ENCODE measurements at regions not wholly inside any gene's neighbourhood (a gene's known extent, or its start where the extent isn't known, plus 50 kb on each side); places are given as distances from the start of the nearest gene placed in this dataset.

DNA sequence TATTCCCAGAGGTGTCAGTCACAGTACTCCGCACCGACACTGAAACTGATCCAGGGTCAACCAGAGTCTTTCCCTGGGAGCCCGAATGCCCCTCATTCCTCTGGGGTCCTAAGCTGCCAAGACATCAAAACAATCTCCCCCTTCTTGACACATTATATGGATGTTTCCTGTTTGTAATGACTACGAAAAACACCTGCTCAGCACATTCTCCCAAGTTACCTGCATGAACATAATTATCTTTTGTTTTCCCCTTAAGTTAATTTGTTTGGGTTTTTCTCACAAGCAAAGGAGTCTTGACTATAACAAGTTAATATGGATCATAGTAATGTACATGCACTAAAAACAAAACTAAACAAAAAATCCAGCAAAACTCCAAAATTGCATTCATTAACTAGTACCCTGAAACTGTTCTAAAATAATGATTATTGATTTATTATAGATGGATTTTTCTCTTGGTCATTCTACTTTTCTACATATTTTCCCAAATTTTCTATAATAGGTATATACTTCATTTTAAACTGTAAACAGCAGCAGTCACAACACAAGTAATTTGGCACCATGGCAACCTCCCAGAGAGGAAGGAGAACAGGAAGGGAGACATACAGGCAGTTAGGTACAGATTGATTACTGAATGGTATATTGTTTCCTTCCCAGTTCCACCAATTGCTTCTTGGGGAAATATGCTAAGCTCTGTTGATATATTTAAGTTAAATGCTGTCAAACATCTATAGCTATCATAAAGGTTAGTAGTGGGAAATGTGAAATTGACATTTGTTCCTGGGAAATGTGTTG lies 631.5 kb downstream of the METTL15 start:
- Histone ChIP-seq H3K4me3 (ENCODE audit: low read depth in 2 of 2, low read length in 1 of 2) (no peak overlapping the region), H3K79me2 (ENCODE audit: insufficient read depth) (no peaks in the 10 kb centered on the region), H3K4me2 (no peak overlapping the region), H3K4me1 (ENCODE audit: control insufficient read depth in 1 of 2, insufficient read depth in 2 of 2, low read depth in 1 of 2, low read length in 1 of 2) (peaks cover 0 to 28% of the 10 kb centered on the region in 2 experiments; a peak in 1 of 4 replicates), H4K20me1 (ENCODE audit: insufficient read depth) (no peaks in the 10 kb centered on the region), H3K27me3 (ENCODE audit: insufficient read depth) (no peaks in the 10 kb centered on the region), H3K27ac (ENCODE audit: low read depth in 2 of 2, low read length in 1 of 2) (no peak overlapping the region), H2AFZ (ENCODE audit: low read depth) (no peak overlapping the region), H3F3A (replicated peaks; ENCODE audit: insufficient read depth) (peaks cover 3% of the 10 kb centered on the region), H3K9ac (no peak overlapping the region), H3K36me3 (replicated peaks in 1 of 2; ENCODE audit: control insufficient read depth in 1 of 2, insufficient read depth in 2 of 2, low read length in 1 of 2) (peaks cover 0 to 3% of the 10 kb centered on the region in 2 experiments), H3K9me2 (no peaks in the 10 kb centered on the region), H3K9me3 (no peaks in the 10 kb centered on the region)
- ChIA-PET CTCF (no interaction called here), POLR2A (no interaction called here)
- DNase-seq = no peak
- no peak for TF ChIP-seq FOXJ3 (CRISPR knock-in tag; IDR thresholded peaks at IDR 0.05)
- no peak for TF ChIP-seq GABPA (IDR thresholded peaks at IDR 0.05; ENCODE audit: low read depth)
- TF ChIP-seq, protein P1, sequence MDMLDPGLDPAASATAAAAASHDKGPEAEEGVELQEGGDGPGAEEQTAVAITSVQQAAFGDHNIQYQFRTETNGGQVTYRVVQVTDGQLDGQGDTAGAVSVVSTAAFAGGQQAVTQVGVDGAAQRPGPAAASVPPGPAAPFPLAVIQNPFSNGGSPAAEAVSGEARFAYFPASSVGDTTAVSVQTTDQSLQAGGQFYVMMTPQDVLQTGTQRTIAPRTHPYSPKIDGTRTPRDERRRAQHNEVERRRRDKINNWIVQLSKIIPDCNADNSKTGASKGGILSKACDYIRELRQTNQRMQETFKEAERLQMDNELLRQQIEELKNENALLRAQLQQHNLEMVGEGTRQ (IDR thresholded peaks at IDR 0.05; ENCODE audit: borderline replicate concordance, low read depth, low read length) = no peak
- no peak for TF ChIP-seq TCF12 (IDR thresholded peaks at IDR 0.05)
- TF ChIP-seq, protein P2, sequence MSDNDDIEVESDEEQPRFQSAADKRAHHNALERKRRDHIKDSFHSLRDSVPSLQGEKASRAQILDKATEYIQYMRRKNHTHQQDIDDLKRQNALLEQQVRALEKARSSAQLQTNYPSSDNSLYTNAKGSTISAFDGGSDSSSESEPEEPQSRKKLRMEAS (IDR thresholded peaks at IDR 0.05; ENCODE audit: low read depth) = no peak
- TF ChIP-seq POLR2AphosphoS5 (IDR thresholded peaks at IDR 0.05; ENCODE audit: low read depth, low read length) = no peak
- no peak for TF ChIP-seq MEF2A (IDR thresholded peaks at IDR 0.05; ENCODE audit: borderline replicate concordance, low read depth)
- WGBS (ENCODE audit: low lambda C conversion rate) = 72% methylated on average over 4 of the region's 4 CpGs

DNA sequence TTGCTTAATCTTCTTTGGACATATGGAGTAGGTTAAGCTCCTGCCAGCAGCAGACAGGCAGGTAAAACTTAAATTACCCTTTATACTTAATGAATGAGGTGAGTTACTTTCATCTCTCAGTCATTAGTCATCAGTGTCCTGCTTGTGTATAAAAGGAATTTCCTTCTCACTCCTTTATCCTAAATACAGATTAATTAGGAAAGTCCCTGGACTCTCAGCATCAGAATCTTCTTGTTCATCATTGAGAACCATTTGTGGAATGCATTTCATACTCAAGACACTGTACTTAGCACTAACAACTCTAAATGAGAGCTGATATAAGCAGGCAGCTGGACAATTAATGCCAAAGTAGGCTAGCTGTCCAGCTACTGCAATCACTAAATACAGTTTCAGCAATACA lies 630.4 kb downstream of the METTL15 start:
- no peaks in the 10 kb centered on the region for H3K9me2 ChIP-seq
- peaks cover 0 to 28% of the 10 kb centered on the region in 2 experiments; a peak in 1 of 4 replicates for H3K4me1 ChIP-seq (ENCODE audit: control insufficient read depth in 1 of 2, insufficient read depth in 2 of 2, low read depth in 1 of 2, low read length in 1 of 2)
- H3F3A ChIP-seq (replicated peaks; ENCODE audit: insufficient read depth) = peaks cover 3% of the 10 kb centered on the region
- no peak overlapping the region for H3K4me3 ChIP-seq (ENCODE audit: low read depth in 2 of 2, low read length in 1 of 2)
- H2AFZ ChIP-seq (ENCODE audit: low read depth) = no peak overlapping the region
- ChIA-PET POLR2A (no interaction called here), CTCF (interaction anchor here (0.9 kb wide), 1 partner anchor 80 kb away, joined by 3 read pairs; no protein-coding TSS in a partner anchor)
- no peak overlapping the region for H3K9ac ChIP-seq
- TF ChIP-seq, protein P1 (IDR thresholded peaks at IDR 0.05; ENCODE audit: borderline replicate concordance, low read depth, low read length) = no peak
- TF ChIP-seq FOXJ3 (CRISPR knock-in tag; IDR thresholded peaks at IDR 0.05) (no peak), GABPA (IDR thresholded peaks at IDR 0.05; ENCODE audit: low read depth) (no peak), SMC3 (IDR thresholded peaks at IDR 0.05; ENCODE audit: low read depth, low read length) (no peak), JUND (IDR thresholded peaks at IDR 0.05) (no peak), TAF1 (IDR thresholded peaks at IDR 0.05; ENCODE audit: borderline replicate concordance, low read depth, low read length) (no peak), POLR2AphosphoS5 (IDR thresholded peaks at IDR 0.05; ENCODE audit: low read depth, low read length) (no peak), NFIC (IDR thresholded peaks at IDR 0.05; ENCODE audit: borderline replicate concordance) (no peak), MXI1 (IDR thresholded peaks at IDR 0.05; ENCODE audit: low read depth, low read length) (no peak), RFX5 (IDR thresholded peaks at IDR 0.05; ENCODE audit: low read length) (no peak), RXRA (IDR thresholded peaks at IDR 0.05; ENCODE audit: borderline replicate concordance, low read depth) (no peak), TEAD4 (IDR thresholded peaks at IDR 0.05; ENCODE audit: borderline replicate concordance, insufficient read depth) (no peak), GATA2 (CRISPR knock-in tag; IDR thresholded peaks at IDR 0.05) (no peak), FOSL2 (IDR thresholded peaks at IDR 0.05; ENCODE audit: borderline replicate concordance, low read depth) (no peak)
- TF ChIP-seq, protein P3, sequence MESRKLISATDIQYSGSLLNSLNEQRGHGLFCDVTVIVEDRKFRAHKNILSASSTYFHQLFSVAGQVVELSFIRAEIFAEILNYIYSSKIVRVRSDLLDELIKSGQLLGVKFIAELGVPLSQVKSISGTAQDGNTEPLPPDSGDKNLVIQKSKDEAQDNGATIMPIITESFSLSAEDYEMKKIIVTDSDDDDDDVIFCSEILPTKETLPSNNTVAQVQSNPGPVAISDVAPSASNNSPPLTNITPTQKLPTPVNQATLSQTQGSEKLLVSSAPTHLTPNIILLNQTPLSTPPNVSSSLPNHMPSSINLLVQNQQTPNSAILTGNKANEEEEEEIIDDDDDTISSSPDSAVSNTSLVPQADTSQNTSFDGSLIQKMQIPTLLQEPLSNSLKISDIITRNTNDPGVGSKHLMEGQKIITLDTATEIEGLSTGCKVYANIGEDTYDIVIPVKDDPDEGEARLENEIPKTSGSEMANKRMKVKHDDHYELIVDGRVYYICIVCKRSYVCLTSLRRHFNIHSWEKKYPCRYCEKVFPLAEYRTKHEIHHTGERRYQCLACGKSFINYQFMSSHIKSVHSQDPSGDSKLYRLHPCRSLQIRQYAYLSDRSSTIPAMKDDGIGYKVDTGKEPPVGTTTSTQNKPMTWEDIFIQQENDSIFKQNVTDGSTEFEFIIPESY (IDR thresholded peaks at IDR 0.05; ENCODE audit: borderline replicate concordance, low read depth) = no peak
- TF ChIP-seq, protein P4, sequence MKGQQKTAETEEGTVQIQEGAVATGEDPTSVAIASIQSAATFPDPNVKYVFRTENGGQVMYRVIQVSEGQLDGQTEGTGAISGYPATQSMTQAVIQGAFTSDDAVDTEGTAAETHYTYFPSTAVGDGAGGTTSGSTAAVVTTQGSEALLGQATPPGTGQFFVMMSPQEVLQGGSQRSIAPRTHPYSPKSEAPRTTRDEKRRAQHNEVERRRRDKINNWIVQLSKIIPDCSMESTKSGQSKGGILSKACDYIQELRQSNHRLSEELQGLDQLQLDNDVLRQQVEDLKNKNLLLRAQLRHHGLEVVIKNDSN (IDR thresholded peaks at IDR 0.05; ENCODE audit: borderline replicate concordance, low read depth) = no peak
- TF ChIP-seq, protein P2 (IDR thresholded peaks at IDR 0.05; ENCODE audit: low read depth) = no peak
- H3K36me3 ChIP-seq (replicated peaks in 1 of 2; ENCODE audit: control insufficient read depth in 1 of 2, insufficient read depth in 2 of 2, low read length in 1 of 2) = no peaks in the 10 kb centered on the region
- DNase-seq = no peak
- no peak overlapping the region for H3K4me2 ChIP-seq
- H3K9me3 ChIP-seq = no peaks in the 10 kb centered on the region
- H4K20me1 ChIP-seq (ENCODE audit: insufficient read depth) = no peaks in the 10 kb centered on the region
- H3K27ac ChIP-seq (ENCODE audit: low read depth in 2 of 2, low read length in 1 of 2) = no peak overlapping the region
- no peaks in the 10 kb centered on the region for H3K79me2 ChIP-seq (ENCODE audit: insufficient read depth)
- H3K27me3 ChIP-seq (ENCODE audit: insufficient read depth) = no peaks in the 10 kb centered on the region
